Activated CD4-positive, alpha-beta T cell treated with anti-CD3 and anti-CD28 coated beads, Interleukin-2, amount 50 U/mL, for 16 hours (primary cell): ENCODE measurements at regions not wholly inside any gene's neighbourhood (a gene's known extent, or its start where the extent isn't known, plus 50 kb on each side); places are given as distances from the start of the nearest gene placed in this dataset.
A peak's percentile ranks its signal among the peaks of the same experiment; 100 is the strongest.

ENCODE experiments used
- DNase-seq: peaks from one replicate; pipeline ENCODE4 v3.0.0-alpha.2; 2020

- no peak for DNase-seq
Measured at GRCh38 chr2:206845877-206846276, 80.5 kb downstream of the FASTKD2 start.

GRCh38 chr2:206846331-206846730, 80.9 kb downstream of the FASTKD2 start:
- DNase-seq: no peak

- DNase-seq: no peak
Measured at GRCh38 chr2:206846981-206847834, 81.8 kb downstream of the FASTKD2 start.

DNA sequence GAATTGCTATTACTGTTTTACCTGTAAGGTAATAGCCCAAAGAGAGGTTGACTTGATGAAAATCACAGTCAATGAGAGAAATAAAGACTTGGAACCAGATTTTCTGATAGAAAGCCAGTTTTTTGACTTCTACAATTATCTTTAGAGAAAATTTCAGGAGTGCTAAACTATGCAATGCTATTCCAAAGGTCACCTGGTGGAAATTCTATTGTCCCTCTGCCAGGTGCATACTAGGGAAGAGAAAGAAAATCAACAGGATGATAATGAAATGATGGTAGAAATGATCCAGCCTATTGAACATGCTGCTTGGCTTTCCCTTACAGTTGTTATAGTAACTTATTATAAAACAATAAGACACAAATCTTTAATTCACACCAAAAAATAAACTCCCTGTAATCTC, 85.0 kb downstream of the FASTKD2 start:
- DNase-seq: no peak

DNA sequence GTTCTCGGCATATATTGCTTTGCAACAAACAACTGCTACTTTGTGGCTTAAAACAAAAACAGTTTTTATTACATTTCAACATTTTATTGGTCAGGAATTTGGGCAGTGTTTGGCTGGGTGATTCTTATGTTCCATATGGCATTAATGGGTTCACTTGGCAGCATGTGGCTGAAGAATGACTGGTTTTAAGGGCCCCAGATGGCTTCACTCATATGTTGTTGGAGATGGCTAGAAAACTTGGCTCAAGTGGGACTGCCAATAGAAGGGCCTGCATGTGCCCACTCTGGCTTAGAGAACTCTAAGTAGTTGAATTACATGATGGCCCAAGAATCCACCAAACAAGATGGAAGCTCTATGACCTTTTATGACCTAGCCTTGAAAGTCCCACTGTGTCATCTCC, 86.1 kb downstream of the FASTKD2 start:
- DNase-seq: no peak

GRCh38 chr2:206853915-206854314, 85.4 kb upstream of the CPO start:
- no peak for DNase-seq

GRCh38 chr2:206855585-206856433, 83.5 kb upstream of the CPO start:
- no peak for DNase-seq

- DNase-seq: no peak
Measured at GRCh38 chr2:206856513-206856912, 82.8 kb upstream of the CPO start.

DNA sequence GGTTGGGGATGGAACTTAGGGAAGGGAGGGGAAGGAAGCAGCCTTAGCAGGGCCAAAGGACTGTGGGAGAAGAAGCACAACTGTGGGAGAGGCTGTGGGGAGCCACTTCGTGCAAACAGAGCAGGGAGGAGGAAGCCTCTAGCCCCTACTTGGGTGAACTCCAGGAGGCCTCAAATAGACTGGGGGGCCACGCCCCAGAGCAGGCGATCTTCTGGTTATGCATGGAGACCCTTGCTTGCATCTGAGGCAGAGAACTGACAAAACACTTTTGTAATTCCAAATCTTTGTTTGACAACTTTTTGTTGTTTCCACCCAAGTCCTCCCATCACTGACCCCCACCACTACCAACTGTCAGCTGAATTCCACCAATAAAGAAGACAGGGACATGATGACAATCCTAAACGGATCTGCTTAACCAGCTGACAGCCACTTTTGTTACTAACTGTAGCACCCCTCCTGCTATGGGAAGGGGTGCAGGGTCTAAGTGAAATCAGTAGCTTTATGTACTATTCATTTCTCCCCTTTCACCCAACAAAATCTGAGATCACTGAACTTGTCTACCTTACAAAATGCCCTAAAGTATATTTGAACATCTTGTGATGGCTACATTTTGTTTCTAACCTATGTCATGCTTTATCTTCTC, 80.5 kb upstream of the CPO start:
- DNase-seq: peak; percentile 36

- no peak for DNase-seq
Measured at GRCh38 chr2:206859330-206859739, 80.0 kb upstream of the CPO start.

- DNase-seq: no peak
Measured at GRCh38 chr2:206863196-206863595, 76.1 kb upstream of the CPO start.

GRCh38 chr2:206863716-206864115, 75.6 kb upstream of the CPO start:
- no peak for DNase-seq

DNA sequence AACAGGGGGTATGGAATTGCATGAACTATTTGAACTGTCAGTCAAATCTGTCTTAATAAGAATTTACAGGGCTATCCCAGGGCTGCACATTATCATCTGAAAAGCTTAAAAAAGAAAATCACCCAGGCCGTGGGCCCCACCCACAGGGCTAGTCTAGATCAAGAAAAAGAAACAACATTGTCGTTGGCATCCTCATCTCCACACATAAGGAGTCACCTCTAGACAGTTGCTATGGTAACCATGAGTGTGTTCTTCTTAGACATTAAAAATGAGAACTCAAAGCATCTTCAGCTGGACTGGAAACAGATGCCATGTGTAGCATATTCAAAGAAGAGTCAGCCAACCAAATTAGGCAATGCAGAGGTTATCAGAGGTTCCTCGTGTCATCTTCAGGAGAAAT, 72.3 kb upstream of the CPO start:
- DNase-seq: peak; percentile 1

DNA sequence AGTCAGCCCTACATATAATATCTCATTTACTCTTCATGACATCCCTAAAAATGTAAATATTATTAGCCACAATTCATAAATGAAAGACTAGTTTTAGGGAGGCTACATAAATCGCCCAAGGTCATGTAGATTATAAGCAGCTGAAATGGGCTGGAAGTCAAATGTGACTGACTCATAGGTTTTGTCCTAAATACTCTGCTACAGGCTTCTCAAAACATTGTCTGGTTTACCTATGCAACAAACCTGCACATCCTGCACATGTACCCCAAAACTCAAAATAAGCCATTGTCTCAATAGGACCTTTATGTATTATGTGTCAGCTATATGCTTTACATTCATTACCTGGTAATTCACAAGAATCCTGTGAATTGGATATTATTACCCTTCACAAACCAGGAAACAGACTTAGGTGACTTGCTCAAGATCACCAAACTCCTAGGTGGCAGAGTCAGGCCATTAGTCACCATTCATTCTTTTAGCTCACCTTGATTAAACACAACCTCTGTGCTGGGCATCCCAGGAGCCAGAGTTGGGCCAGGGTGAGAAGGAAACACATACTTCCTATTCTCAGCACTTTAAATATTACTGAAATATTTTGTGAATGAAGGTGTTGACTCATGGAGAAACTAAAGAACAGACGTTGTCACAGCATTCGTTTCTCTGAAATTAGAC, 69.4 kb upstream of the CPO start:
- DNase-seq: no peak

- DNase-seq: no peak
Measured at GRCh38 chr2:206873423-206873822, 65.9 kb upstream of the CPO start.

- no peak for DNase-seq
Measured at GRCh38 chr2:206875701-206876100, 63.6 kb upstream of the CPO start.

GRCh38 chr2:206876216-206876860, 63.0 kb upstream of the CPO start:
- no peak for DNase-seq

- DNase-seq: no peak
Measured at GRCh38 chr2:206881708-206882410, 57.5 kb upstream of the CPO start.

DNA sequence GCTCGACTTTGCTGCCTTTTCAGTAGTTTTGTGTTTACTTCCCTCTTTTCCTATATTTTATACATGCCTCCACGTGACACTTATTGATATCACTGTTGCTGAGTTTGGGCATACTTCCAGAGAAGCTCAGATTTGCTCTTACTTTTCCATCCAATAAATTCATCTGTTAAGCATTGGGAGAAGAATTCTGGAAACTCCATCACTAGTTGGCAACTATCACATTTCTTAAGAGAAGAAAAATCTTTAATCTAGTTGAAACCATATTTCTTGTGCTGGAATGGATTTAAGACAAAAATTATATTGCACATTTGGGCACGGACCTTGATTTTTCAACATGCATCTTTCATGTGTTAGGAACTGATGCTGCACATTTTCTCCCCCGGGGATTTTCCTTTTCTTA, 52.6 kb upstream of the CPO start:
- DNase-seq: no peak

DNA sequence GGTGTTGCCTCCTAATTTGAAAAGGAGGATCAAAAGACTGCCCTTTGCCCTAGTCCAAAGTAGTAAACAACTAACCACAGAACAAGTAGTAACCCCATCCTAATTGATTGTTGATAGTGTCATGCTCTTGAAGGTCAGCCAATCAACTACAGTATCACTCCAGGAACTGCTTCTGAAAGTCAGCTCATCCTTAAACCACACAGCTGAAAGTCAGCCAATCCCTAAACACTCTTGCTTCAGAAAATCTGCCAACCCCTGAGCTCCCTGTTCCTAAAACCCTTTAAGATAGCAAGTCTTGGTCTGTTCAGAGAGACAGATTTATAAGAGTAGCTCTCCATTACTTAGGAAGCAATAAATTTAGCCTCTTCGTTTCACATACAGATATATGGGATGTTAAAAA, 51.6 kb upstream of the CPO start:
- DNase-seq: no peak
